Activated T-cell treated with anti-CD3 and anti-CD28 coated beads, Interleukin-2, amount 50 U/mL, for 4 hours (primary cell): ENCODE measurements at regions not wholly inside any gene's neighbourhood (a gene's known extent, or its start where the extent isn't known, plus 50 kb on each side); places are given as distances from the start of the nearest gene placed in this dataset.

Source experiments
- ATAC-seq, 2 donors: fragments of 200-7000 bp; cut with Tn5 transposase; one replicate each; pipeline ENCODE4 v1.10.0; 2021
- DNase-seq: peaks from one replicate; pipeline ENCODE4 v3.0.0-alpha.2; 2020
- H3K27me3 Mint-ChIP-seq: one replicate; pipeline ENCODE4 v1.8.0; 2021; ENCODE audit warnings: low read depth, mixed read lengths
- H3K36me3 Mint-ChIP-seq: one replicate; pipeline ENCODE4 v1.8.0; 2022; ENCODE audit warnings: mixed read lengths; ENCODE audit not compliant: insufficient read depth
- H3K4me1 Mint-ChIP-seq: one replicate; pipeline ENCODE4 v1.8.0; 2021; ENCODE audit warnings: low read depth, mixed read lengths
- H3K4me3 Mint-ChIP-seq: one replicate; pipeline ENCODE4 v1.8.0; 2021; ENCODE audit warnings: mild to moderate bottlenecking, moderate library complexity, mixed read lengths
- H3K9me3 Mint-ChIP-seq: one replicate; pipeline ENCODE4 v1.8.0; 2021; ENCODE audit warnings: mixed read lengths

GRCh38 chr9:115642285-115642684, 511.3 kb upstream of the PAPPA start:
- Mint-ChIP-seq H3K9me3 (no peaks in the 10 kb centered on the region), H3K27me3 (peaks cover 2% of the 10 kb centered on the region), H3K36me3 (no peaks in the 10 kb centered on the region), H3K4me1 (no peaks in the 10 kb centered on the region), H3K4me3 (no peak overlapping the region)
- DNase-seq (no peak), ATAC-seq (no peak)

GRCh38 chr9:115643948-115644727, 509.5 kb upstream of the PAPPA start:
- H3K4me3 Mint-ChIP-seq = no peak overlapping the region
- no peaks in the 10 kb centered on the region for H3K36me3 Mint-ChIP-seq
- H3K27me3 Mint-ChIP-seq = peaks cover 2% of the 10 kb centered on the region
- DNase-seq (no peak), ATAC-seq (no peak)
- no peaks in the 10 kb centered on the region for H3K4me1 Mint-ChIP-seq
- H3K9me3 Mint-ChIP-seq = no peaks in the 10 kb centered on the region

GRCh38 chr9:115649991-115650472, 503.6 kb upstream of the PAPPA start:
- DNase-seq (no peak), ATAC-seq (no peak)
- Mint-ChIP-seq H3K36me3 (no peaks in the 10 kb centered on the region), H3K4me3 (no peak overlapping the region), H3K27me3 (peaks cover 2% of the 10 kb centered on the region), H3K9me3 (no peaks in the 10 kb centered on the region), H3K4me1 (no peaks in the 10 kb centered on the region)

GRCh38 chr9:115650768-115651167, 502.8 kb upstream of the PAPPA start:
- no peaks in the 10 kb centered on the region for H3K4me1 Mint-ChIP-seq
- no peak overlapping the region for H3K4me3 Mint-ChIP-seq
- H3K27me3 Mint-ChIP-seq = no peaks in the 10 kb centered on the region
- no peak for ATAC-seq
- H3K9me3 Mint-ChIP-seq = no peaks in the 10 kb centered on the region
- no peak for DNase-seq
- no peaks in the 10 kb centered on the region for H3K36me3 Mint-ChIP-seq

- no peaks in the 10 kb centered on the region for H3K4me1 Mint-ChIP-seq
- no peaks in the 10 kb centered on the region for H3K27me3 Mint-ChIP-seq
- H3K4me3 Mint-ChIP-seq = no peak overlapping the region
- H3K36me3 Mint-ChIP-seq = no peaks in the 10 kb centered on the region
- ATAC-seq = no peak
- H3K9me3 Mint-ChIP-seq = no peaks in the 10 kb centered on the region
- no peak for DNase-seq
Measured at GRCh38 chr9:115651461-115651860, 502.1 kb upstream of the PAPPA start.

GRCh38 chr9:115653171-115653606, 500.4 kb upstream of the PAPPA start:
- no peak for ATAC-seq
- DNase-seq = no peak
- no peaks in the 10 kb centered on the region for H3K4me1 Mint-ChIP-seq
- no peaks in the 10 kb centered on the region for H3K36me3 Mint-ChIP-seq
- H3K27me3 Mint-ChIP-seq = no peaks in the 10 kb centered on the region
- H3K9me3 Mint-ChIP-seq = no peaks in the 10 kb centered on the region
- no peak overlapping the region for H3K4me3 Mint-ChIP-seq

GRCh38 chr9:115657695-115658094, 495.9 kb upstream of the PAPPA start:
- no peaks in the 10 kb centered on the region for H3K9me3 Mint-ChIP-seq
- no peaks in the 10 kb centered on the region for H3K36me3 Mint-ChIP-seq
- DNase-seq (no peak), ATAC-seq (no peak)
- H3K27me3 Mint-ChIP-seq = peaks cover 4% of the 10 kb centered on the region
- no peaks in the 10 kb centered on the region for H3K4me1 Mint-ChIP-seq
- H3K4me3 Mint-ChIP-seq = no peak overlapping the region

GRCh38 chr9:115665519-115665918, 488.1 kb upstream of the PAPPA start:
- DNase-seq (no peak), ATAC-seq (no peak)
- Mint-ChIP-seq H3K36me3 (no peaks in the 10 kb centered on the region), H3K27me3 (peaks cover 4% of the 10 kb centered on the region), H3K9me3 (no peaks in the 10 kb centered on the region), H3K4me3 (no peak overlapping the region), H3K4me1 (no peaks in the 10 kb centered on the region)

GRCh38 chr9:115668521-115668920, 485.1 kb upstream of the PAPPA start:
- ATAC-seq (no peak), DNase-seq (no peak)
- Mint-ChIP-seq H3K9me3 (no peaks in the 10 kb centered on the region), H3K4me1 (no peaks in the 10 kb centered on the region), H3K4me3 (no peak overlapping the region), H3K27me3 (no peaks in the 10 kb centered on the region), H3K36me3 (no peaks in the 10 kb centered on the region)

- ATAC-seq = no peak
- H3K36me3 Mint-ChIP-seq = no peaks in the 10 kb centered on the region
Measured at GRCh38 chr9:115671236-115671962, 482.2 kb upstream of the PAPPA start.

GRCh38 chr9:115671963-115672305, 481.7 kb upstream of the PAPPA start:
- H3K36me3 Mint-ChIP-seq = no peaks in the 10 kb centered on the region
- no peaks in the 10 kb centered on the region for H3K4me1 Mint-ChIP-seq
- no peaks in the 10 kb centered on the region for H3K27me3 Mint-ChIP-seq
- no peak for DNase-seq
- ATAC-seq = no peak
- H3K4me3 Mint-ChIP-seq = no peak overlapping the region
- peaks cover 5% of the 10 kb centered on the region for H3K9me3 Mint-ChIP-seq

More at GRCh38 chr9:115671236-115671962, 482.2 kb upstream of the PAPPA start:
- Mint-ChIP-seq H3K27me3 (no peaks in the 10 kb centered on the region), H3K4me3 (no peak overlapping the region), H3K9me3 (no peaks in the 10 kb centered on the region), H3K4me1 (no peaks in the 10 kb centered on the region)
- no peak for DNase-seq

- DNase-seq (no peak), ATAC-seq (no peak)
- H3K4me1 Mint-ChIP-seq = no peaks in the 10 kb centered on the region
- H3K27me3 Mint-ChIP-seq = no peaks in the 10 kb centered on the region
- no peaks in the 10 kb centered on the region for H3K36me3 Mint-ChIP-seq
- peaks cover 5% of the 10 kb centered on the region for H3K9me3 Mint-ChIP-seq
- H3K4me3 Mint-ChIP-seq = no peak overlapping the region
Measured at GRCh38 chr9:115672477-115673316, 480.9 kb upstream of the PAPPA start.

- H3K9me3 Mint-ChIP-seq = peaks cover 5% of the 10 kb centered on the region
- no peak overlapping the region for H3K4me3 Mint-ChIP-seq
- ATAC-seq (no peak), DNase-seq (no peak)
- no peaks in the 10 kb centered on the region for H3K36me3 Mint-ChIP-seq
- H3K4me1 Mint-ChIP-seq = no peaks in the 10 kb centered on the region
- H3K27me3 Mint-ChIP-seq = no peaks in the 10 kb centered on the region
Measured at GRCh38 chr9:115673599-115673998, 480.0 kb upstream of the PAPPA start.

- H3K36me3 Mint-ChIP-seq = no peaks in the 10 kb centered on the region
- H3K4me1 Mint-ChIP-seq = no peaks in the 10 kb centered on the region
- H3K4me3 Mint-ChIP-seq = no peak overlapping the region
- H3K9me3 Mint-ChIP-seq = peaks cover 5% of the 10 kb centered on the region
- H3K27me3 Mint-ChIP-seq = no peaks in the 10 kb centered on the region
- DNase-seq (no peak), ATAC-seq (no peak)
Measured at GRCh38 chr9:115674091-115674490, 479.5 kb upstream of the PAPPA start.
